ENCODE measurements at regions not wholly inside any gene's neighbourhood (a gene's known extent, or its start where the extent isn't known, plus 50 kb on each side); places are given as distances from the start of the nearest gene placed in this dataset.
A peak's percentile ranks its signal among the peaks of the same experiment; 100 is the strongest.

DNA sequence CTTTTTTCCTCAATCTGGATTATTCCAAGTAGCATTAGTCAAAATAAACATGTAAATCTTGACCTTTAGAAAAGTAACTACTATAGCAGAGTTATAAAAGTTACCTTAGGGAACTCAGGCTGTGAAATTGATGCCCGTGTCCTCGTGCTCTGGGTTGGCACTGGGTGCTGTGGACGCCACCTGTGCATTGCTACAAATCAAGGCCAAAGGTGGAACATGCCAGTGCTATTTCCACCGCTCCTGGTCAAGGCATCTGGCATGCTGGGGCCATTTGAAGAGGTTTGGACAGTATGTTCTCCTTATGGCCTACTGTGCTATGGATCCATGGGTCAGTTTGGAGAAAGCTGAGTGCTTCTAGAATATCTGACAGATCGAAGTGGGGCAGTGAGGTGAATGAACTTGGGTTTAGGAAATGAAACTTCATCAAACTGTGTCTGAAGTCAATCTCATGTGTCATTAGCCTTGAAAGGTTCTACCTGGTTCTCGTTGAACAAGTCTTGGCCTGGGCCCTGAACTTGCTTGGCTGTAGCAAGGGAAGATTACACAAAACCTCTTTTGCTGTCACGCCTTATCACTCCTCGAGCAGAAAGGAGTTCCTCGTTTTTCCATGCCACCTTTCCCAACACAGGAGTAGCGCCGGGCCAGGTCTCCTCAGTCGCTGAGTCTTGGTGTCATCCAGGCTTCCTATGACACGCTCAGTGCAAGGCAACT, 397.6 kb upstream of the RGMA start:
- 36 to 40% methylated on average over 13 of the region's 13 CpGs for WGBS, 2 donors
- TF ChIP-seq CTCF (IDR thresholded peaks at IDR 0.05): no peak
- intact Hi-C loops (cut with DNase I): loop anchor here in 1 of 3 donors (10.0 kb wide), 1 partner anchor 102 kb away; no protein-coding TSS in a partner anchor
- ATAC-seq (peak; percentile 62 to 76 (median 70)), DNase-seq (peak in 5 of 6 donors; percentile 59 to 80 (median 75)), FAIRE-seq (no peak)
- Histone ChIP-seq H3K27ac (peak overlapping the region; percentile 55 to 85 (median 69)), H3K36me3 (no peaks in the 10 kb centered on the region), H3K27me3 (no peaks in the 10 kb centered on the region), H3K4me1 (peaks cover 43 to 48% (median 43%) of the 10 kb centered on the region in 3 donors), H3K4me3 (no peak overlapping the region), H3K9me3 (no peaks in the 10 kb centered on the region)

- WGBS, 2 donors: 48% methylated on average over 11 of the region's 11 CpGs
- peak; percentile 84 to 88 (median 88) for ATAC-seq
- peak in 5 of 6 donors; percentile 62 to 87 (median 81) for DNase-seq
- peak in 3 of 4 donors; percentile 12 to 35 (median 17) for TF ChIP-seq CTCF (IDR thresholded peaks at IDR 0.05)
- Histone ChIP-seq H3K9me3 (no peaks in the 10 kb centered on the region), H3K27me3 (no peaks in the 10 kb centered on the region), H3K4me3 (no peak overlapping the region), H3K36me3 (no peaks in the 10 kb centered on the region), H3K4me1 (peaks cover 43 to 48% (median 43%) of the 10 kb centered on the region in 3 donors), H3K27ac (peak overlapping the region; percentile 55 to 85 (median 69))
- intact Hi-C loops (cut with DNase I): loop anchor here in 1 of 3 donors (10.0 kb wide), 1 partner anchor 101 kb away; no protein-coding TSS in a partner anchor
- FAIRE-seq: no peak
Observed at GRCh38 chr15:93485438-93486327, 396.7 kb upstream of the RGMA start.

GRCh38 chr15:93483923-93484322, 394.9 kb upstream of the RGMA start:
- FAIRE-seq: no peak
- DNase-seq: peak in 4 of 6 donors; percentile 55 to 66 (median 62)
- WGBS, 2 donors: 38 to 41% methylated on average over 4 of the region's 4 CpGs
- Histone ChIP-seq H3K4me1 (peaks cover 49 to 60% (median 57%) of the 10 kb centered on the region in 3 donors), H3K27ac (peak overlapping the region in 2 of 4 donors; percentile 31 to 46), H3K9me3 (no peaks in the 10 kb centered on the region), H3K36me3 (no peaks in the 10 kb centered on the region), H3K4me3 (no peak overlapping the region), H3K27me3 (no peaks in the 10 kb centered on the region)
- no peak for TF ChIP-seq CTCF (IDR thresholded peaks at IDR 0.05)
- ATAC-seq: peak; percentile 26 to 45 (median 32)
- intact Hi-C loops (cut with DNase I): loop anchor here in 1 of 3 donors (10.0 kb wide), 1 partner anchor 99 kb away; no protein-coding TSS in a partner anchor

DNA sequence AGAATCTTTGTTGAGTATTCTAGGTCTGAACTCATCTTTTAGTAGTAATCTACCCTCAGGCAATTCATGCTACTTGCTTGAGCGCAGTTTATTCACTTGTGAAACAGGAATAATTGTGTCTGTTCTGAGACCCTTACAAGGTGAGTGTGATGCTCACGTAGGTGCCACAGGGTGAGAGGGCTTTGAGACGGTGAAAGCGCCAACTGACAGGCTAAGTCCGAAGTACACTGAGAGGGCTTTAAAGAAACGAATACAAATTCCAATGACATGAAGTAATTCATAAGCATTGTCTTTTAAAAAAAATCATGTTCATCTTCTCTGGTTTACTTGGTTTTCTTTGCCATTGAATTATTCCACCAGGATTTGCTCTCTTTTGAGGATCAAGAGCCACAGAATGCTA, 393.7 kb upstream of the RGMA start:
- FAIRE-seq: no peak

More for the DNA sequence above, 393.7 kb upstream of the RGMA start:
- Histone ChIP-seq H3K27me3 (no peaks in the 10 kb centered on the region), H3K36me3 (no peaks in the 10 kb centered on the region), H3K4me1 (peaks cover 50 to 59% (median 56%) of the 10 kb centered on the region in 3 donors), H3K4me3 (no peak overlapping the region), H3K27ac (no peak overlapping the region), H3K9me3 (no peaks in the 10 kb centered on the region)
- WGBS, 2 donors: 48 to 81% methylated on average over 6 of the region's 6 CpGs
- no peak for TF ChIP-seq CTCF (IDR thresholded peaks at IDR 0.05)
- ATAC-seq (no peak), DNase-seq (no peak)
- intact Hi-C loops (cut with DNase I): loop anchor here in 1 of 3 donors (10.0 kb wide), 1 partner anchor 98 kb away; no protein-coding TSS in a partner anchor
